Upper lobe of left lung (tissue), 6 donors: ENCODE measurements at regions not wholly inside any gene's neighbourhood (a gene's known extent, or its start where the extent isn't known, plus 50 kb on each side); places are given as distances from the start of the nearest gene placed in this dataset.

Experiments
- ATAC-seq, 2 donors: fragments of 200-7000 bp; cut with Tn5 transposase; one replicate each; pipeline ENCODE4 v1.9.1; 2022; ENCODE audit warnings: mild to moderate bottlenecking in 2 of 2, moderate library complexity in 2 of 2; ENCODE audit not compliant: low FRiP score in 2 of 2
- DNase-seq, 2 donors: peaks; one replicate each; pipeline ENCODE4 v3.0.0-alpha.2; 2019 to 2020
- H3K27ac ChIP-seq, 4 donors: fragments of 200-600 bp; sonication (generic); one replicate each; pipeline ENCODE4 v1.5.1; 2016 to 2019
- H3K27me3 ChIP-seq, 4 donors: fragments of 200-600 bp; sonication (generic); one replicate each; pipeline ENCODE4 v1.5.1; 2017 to 2019
- H3K36me3 ChIP-seq, 4 donors: fragments of 200-600 bp; sonication (generic); one replicate each; pipeline ENCODE4 v1.5.1; 2016 to 2019
- H3K4me1 ChIP-seq, 4 donors: fragments of 200-600 bp; sonication (generic); one replicate each; pipeline ENCODE4 v1.5.1; 2018 to 2019
- H3K4me3 ChIP-seq, 4 donors: fragments of 200-600 bp; sonication (generic); one replicate each; pipeline ENCODE4 v1.5.1; 2017 to 2019; ENCODE audit warnings: mild to moderate bottlenecking in 2 of 4, moderate library complexity in 1 of 4
- H3K9me3 ChIP-seq, 4 donors: fragments of 200-600 bp; sonication (generic); one replicate each; pipeline ENCODE4 v1.5.1; 2018 to 2019
- CTCF ChIP-seq, 6 experiments: fragments of 450-650 bp in 4 of 6; fragments of 200-600 bp in 2 of 6; sonication (generic) in 2 of 6; IDR thresholded peaks; one replicate each; pipeline ENCODE4 v1.5.1; 2016 to 2019; ENCODE audit warnings: antibody characterized with exemption in 6 of 6
- EP300 ChIP-seq, 4 donors: sonication (generic); formaldehyde crosslinking; IDR thresholded peaks; one replicate each; pipeline ENCODE4 v1.5.1; 2017; ENCODE audit warnings: antibody characterized with exemption in 4 of 4, control low read depth in 2 of 4
- POLR2A ChIP-seq, 4 donors: fragments of 450-650 bp; IDR thresholded peaks; one replicate each; pipeline ENCODE4 v1.5.1; 2016 to 2017; ENCODE audit warnings: antibody characterized with exemption in 4 of 4, mild to moderate bottlenecking in 2 of 4
- POLR2AphosphoS5 ChIP-seq, 2 donors: sonication (generic); formaldehyde crosslinking; IDR thresholded peaks; one replicate each; pipeline ENCODE4 v1.5.1; 2017; ENCODE audit warnings: antibody characterized with exemption in 2 of 2
- WGBS, 2 donors: methylation state at CpG; one replicate each; pipeline ENCODE4 v1.1.5; 2017 to 2018; 5-methylcytosine and 5-hydroxymethylcytosine counted together
- donor health status: DM: no; HTN: no; CAD: no; lungs with moderate emphysema.
- donor health status: DM: no; HTN: yes; CAD: no; lungs with severe emphysema.

GRCh38 chr10:47156873-47157272 is 143.1 kb upstream of the GDF10 start:
- no peak for TF ChIP-seq CTCF (IDR thresholded peaks at IDR 0.05)
- no peak for TF ChIP-seq EP300 (IDR thresholded peaks at IDR 0.05)
- TF ChIP-seq POLR2AphosphoS5 (IDR thresholded peaks at IDR 0.05), result no peak
- Histone ChIP-seq H3K4me3 (no peak overlapping the region), H3K27ac (no peak overlapping the region), H3K27me3 (no peaks in the 10 kb centered on the region), H3K36me3 (no peaks in the 10 kb centered on the region), H3K4me1 (peaks cover 0 to 2% (median 0%) of the 10 kb centered on the region in 4 donors), H3K9me3 (peaks cover 3 to 12% (median 10%) of the 10 kb centered on the region in 4 donors)
- DNase-seq (no peak), ATAC-seq (no peak)
- WGBS, 2 donors, result 75 to 77% methylated on average over 4 of the region's 4 CpGs

- DNase-seq, result no peak
- Histone ChIP-seq H3K36me3 (no peaks in the 10 kb centered on the region), H3K27ac (no peak overlapping the region), H3K9me3 (peaks cover 3 to 12% (median 10%) of the 10 kb centered on the region in 4 donors), H3K4me1 (peaks cover 0 to 2% (median 0%) of the 10 kb centered on the region in 4 donors), H3K4me3 (no peak overlapping the region), H3K27me3 (no peaks in the 10 kb centered on the region)
- no peak for ATAC-seq
- no peak for TF ChIP-seq POLR2A (IDR thresholded peaks at IDR 0.05)
- TF ChIP-seq EP300 (IDR thresholded peaks at IDR 0.05), result no peak
- no peak for TF ChIP-seq POLR2AphosphoS5 (IDR thresholded peaks at IDR 0.05)
- TF ChIP-seq CTCF (IDR thresholded peaks at IDR 0.05), result no peak
- 88 to 89% methylated on average over 9 to 10 of the region's 10 CpGs for WGBS, 2 donors
Measured at GRCh38 chr10:47158116-47159071, 141.6 kb upstream of the GDF10 start.

GRCh38 chr10:47159361-47160260 is 140.4 kb upstream of the GDF10 start:
- H3K4me3 ChIP-seq, result no peak overlapping the region
- no peaks in the 10 kb centered on the region for H3K36me3 ChIP-seq
- DNase-seq (peak in 1 of 2 donors; percentile 19), ATAC-seq (peak in 1 of 2 donors; percentile 58)
- H3K27ac ChIP-seq, result no peak overlapping the region
- WGBS, 2 donors, result 63 to 80% methylated on average over 5 to 7 of the region's 7 CpGs
- peaks cover 0 to 2% (median 0%) of the 10 kb centered on the region in 4 donors for H3K4me1 ChIP-seq
- TF ChIP-seq EP300 (IDR thresholded peaks at IDR 0.05) (no peak), POLR2A (IDR thresholded peaks at IDR 0.05) (no peak), CTCF (IDR thresholded peaks at IDR 0.05) (no peak), POLR2AphosphoS5 (IDR thresholded peaks at IDR 0.05) (no peak)
- no peaks in the 10 kb centered on the region for H3K27me3 ChIP-seq
- H3K9me3 ChIP-seq, result peaks cover 3 to 9% (median 8%) of the 10 kb centered on the region in 4 donors

- Histone ChIP-seq H3K9me3 (peaks cover under 1 to 3% (median under 1%) of the 10 kb centered on the region in 4 donors), H3K27ac (peak overlapping the region in 1 of 4 donors; percentile 15), H3K27me3 (no peaks in the 10 kb centered on the region), H3K4me3 (no peak overlapping the region), H3K36me3 (no peaks in the 10 kb centered on the region), H3K4me1 (peaks cover 3 to 8% (median 4%) of the 10 kb centered on the region in 4 donors)
- peak in 1 of 2 donors; percentile 5 for ATAC-seq
- WGBS, 2 donors, result 82 to 87% methylated on average over 8 to 9 of the region's 9 CpGs
- no peak for TF ChIP-seq CTCF (IDR thresholded peaks at IDR 0.05)
- no peak for TF ChIP-seq POLR2AphosphoS5 (IDR thresholded peaks at IDR 0.05)
- no peak for TF ChIP-seq EP300 (IDR thresholded peaks at IDR 0.05)
- no peak for TF ChIP-seq POLR2A (IDR thresholded peaks at IDR 0.05)
- DNase-seq, result no peak
Measured at GRCh38 chr10:47160261-47160908, 139.6 kb upstream of the GDF10 start.
